ENCODE measurements at regions not wholly inside any gene's neighbourhood (a gene's known extent, or its start where the extent isn't known, plus 50 kb on each side); places are given as distances from the start of the nearest gene placed in this dataset.

DNA sequence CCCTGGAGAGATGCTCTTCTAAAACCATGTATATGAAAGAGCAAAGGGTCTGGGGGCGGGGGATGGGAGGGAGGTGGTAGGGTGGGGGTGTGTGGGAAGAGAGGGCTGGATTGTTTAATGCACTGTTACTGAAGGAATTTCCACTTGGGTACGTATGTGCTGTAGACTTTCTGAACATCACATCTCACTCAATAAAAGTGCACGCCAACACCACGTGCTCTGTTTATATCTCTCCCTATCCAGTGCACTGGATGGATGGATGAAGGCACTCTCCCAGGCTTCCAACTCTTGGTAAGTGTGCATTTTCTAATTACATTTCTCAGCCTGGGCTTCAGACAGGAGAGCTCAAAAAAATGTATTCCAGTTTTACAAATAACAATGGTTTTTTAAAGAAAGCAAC, 184.3 kb upstream of the SIX2 start:
- TF ChIP-seq EZH2 (IDR thresholded peaks at IDR 0.05; ENCODE audit: low read length) = no peak
- TF ChIP-seq, protein P1, sequence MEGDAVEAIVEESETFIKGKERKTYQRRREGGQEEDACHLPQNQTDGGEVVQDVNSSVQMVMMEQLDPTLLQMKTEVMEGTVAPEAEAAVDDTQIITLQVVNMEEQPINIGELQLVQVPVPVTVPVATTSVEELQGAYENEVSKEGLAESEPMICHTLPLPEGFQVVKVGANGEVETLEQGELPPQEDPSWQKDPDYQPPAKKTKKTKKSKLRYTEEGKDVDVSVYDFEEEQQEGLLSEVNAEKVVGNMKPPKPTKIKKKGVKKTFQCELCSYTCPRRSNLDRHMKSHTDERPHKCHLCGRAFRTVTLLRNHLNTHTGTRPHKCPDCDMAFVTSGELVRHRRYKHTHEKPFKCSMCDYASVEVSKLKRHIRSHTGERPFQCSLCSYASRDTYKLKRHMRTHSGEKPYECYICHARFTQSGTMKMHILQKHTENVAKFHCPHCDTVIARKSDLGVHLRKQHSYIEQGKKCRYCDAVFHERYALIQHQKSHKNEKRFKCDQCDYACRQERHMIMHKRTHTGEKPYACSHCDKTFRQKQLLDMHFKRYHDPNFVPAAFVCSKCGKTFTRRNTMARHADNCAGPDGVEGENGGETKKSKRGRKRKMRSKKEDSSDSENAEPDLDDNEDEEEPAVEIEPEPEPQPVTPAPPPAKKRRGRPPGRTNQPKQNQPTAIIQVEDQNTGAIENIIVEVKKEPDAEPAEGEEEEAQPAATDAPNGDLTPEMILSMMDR (optimal IDR thresholded peaks at IDR 0.05 in 1 of 3, IDR thresholded peaks at IDR 0.05 in 1 of 3, conservative IDR thresholded peaks at IDR 0.05 in 1 of 3; ENCODE audit: extremely low read depth in 1 of 3, insufficient read depth in 2 of 3, low read length in 3 of 3) = no peak

All from keratinocyte (primary cell).